Activated CD8-positive, alpha-beta memory T cell treated with anti-CD3 and anti-CD28 coated beads, Interleukin-2, amount 10 ng/mL, durations not matched to agents 7 days and 5 days (primary cell): ENCODE measurements at regions not wholly inside any gene's neighbourhood (a gene's known extent, or its start where the extent isn't known, plus 50 kb on each side); places are given as distances from the start of the nearest gene placed in this dataset.

Experiments
- ATAC-seq: fragments of 150-1000 bp; cut with Tn5 transposase; one replicate; pipeline ENCODE4 v1.10.0; 2021; ENCODE audit warnings: moderate library complexity
- CTCF ChIA-PET: fragments of 350-600 bp; sonication (Branson Sonifier 250); formaldehyde crosslinking; loops from one replicate; lab custom pipeline; 2021; ENCODE audit warnings: antibody characterized with exemption; lab: Charles Lee
- DNase-seq: peaks from one replicate; pipeline ENCODE4 v3.0.0-alpha.2; 2020
- H3K27ac Mint-ChIP-seq: one replicate; pipeline ENCODE4 v1.8.0; 2021; ENCODE audit warnings: mild to moderate bottlenecking, mixed read lengths
- H3K27me3 Mint-ChIP-seq: one replicate; pipeline ENCODE4 v1.8.0; 2021; ENCODE audit warnings: mixed read lengths
- H3K36me3 Mint-ChIP-seq: one replicate; pipeline ENCODE4 v1.8.0; 2021; ENCODE audit warnings: mild to moderate bottlenecking, mixed read lengths
- H3K4me1 Mint-ChIP-seq: one replicate; pipeline ENCODE4 v1.8.0; 2021; ENCODE audit warnings: mixed read lengths
- H3K4me3 Mint-ChIP-seq: one replicate; pipeline ENCODE4 v1.8.0; 2021; ENCODE audit warnings: mild to moderate bottlenecking, moderate library complexity, mixed read lengths
- H3K9me3 Mint-ChIP-seq: one replicate; pipeline ENCODE4 v1.8.0; 2022; ENCODE audit warnings: low read depth, mixed read lengths

DNA sequence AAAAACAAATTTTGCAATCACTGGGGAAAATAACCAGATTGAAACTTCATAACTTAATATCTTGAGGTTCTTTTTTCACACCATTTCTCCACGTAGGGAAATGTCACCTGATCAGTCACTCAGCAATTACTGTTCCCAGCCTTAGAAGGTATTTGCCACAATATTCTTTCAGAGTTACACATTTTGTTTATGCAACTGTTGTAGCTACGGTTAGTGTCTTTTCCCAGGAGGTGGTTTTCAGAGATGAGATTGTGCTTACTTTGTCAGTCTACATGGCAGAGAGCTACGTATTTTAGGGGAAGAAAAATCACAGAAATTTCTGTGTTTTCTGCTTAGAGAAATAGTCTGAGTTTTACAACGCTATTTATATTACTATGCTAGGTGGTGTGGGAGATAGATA, 792.8 kb upstream of the B3GALT2 start:
- H3K27ac Mint-ChIP-seq = no peak overlapping the region
- H3K9me3 Mint-ChIP-seq = no peaks in the 10 kb centered on the region
- no peaks in the 10 kb centered on the region for H3K36me3 Mint-ChIP-seq
- no peaks in the 10 kb centered on the region for H3K27me3 Mint-ChIP-seq
- CTCF ChIA-PET = no interaction called here
- ATAC-seq = no peak
- no peaks in the 10 kb centered on the region for H3K4me1 Mint-ChIP-seq
- no peak overlapping the region for H3K4me3 Mint-ChIP-seq
- no peak for DNase-seq

DNA sequence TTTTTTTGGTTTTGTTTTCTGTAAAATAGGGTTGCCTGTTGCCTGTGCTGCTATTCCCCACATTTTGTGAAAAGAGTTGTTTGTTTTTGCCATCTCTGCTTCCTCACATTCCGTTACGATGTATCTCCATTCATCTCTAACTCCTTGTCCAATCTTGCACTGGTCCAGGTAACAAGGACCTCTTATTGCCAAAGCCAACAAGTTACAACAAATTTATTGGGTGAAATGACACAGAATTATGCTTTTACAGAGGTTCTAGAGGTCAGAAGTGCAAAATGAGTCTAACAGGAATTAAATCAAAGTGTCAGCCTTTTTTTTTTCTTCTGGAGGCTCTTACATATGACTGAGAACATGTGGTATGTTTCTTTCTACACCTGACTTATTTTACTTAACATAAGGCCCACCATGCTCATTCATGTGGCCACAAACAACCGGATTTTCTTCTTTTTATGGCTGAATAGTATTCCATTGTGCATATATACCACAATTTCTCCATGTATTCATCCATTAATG, 787.9 kb upstream of the B3GALT2 start:
- CTCF ChIA-PET = no interaction called here
- Mint-ChIP-seq H3K36me3 (no peaks in the 10 kb centered on the region), H3K27ac (no peak overlapping the region), H3K27me3 (no peaks in the 10 kb centered on the region), H3K9me3 (peaks cover 2% of the 10 kb centered on the region), H3K4me3 (no peak overlapping the region), H3K4me1 (no peaks in the 10 kb centered on the region)
- no peak for ATAC-seq
- no peak for DNase-seq

DNA sequence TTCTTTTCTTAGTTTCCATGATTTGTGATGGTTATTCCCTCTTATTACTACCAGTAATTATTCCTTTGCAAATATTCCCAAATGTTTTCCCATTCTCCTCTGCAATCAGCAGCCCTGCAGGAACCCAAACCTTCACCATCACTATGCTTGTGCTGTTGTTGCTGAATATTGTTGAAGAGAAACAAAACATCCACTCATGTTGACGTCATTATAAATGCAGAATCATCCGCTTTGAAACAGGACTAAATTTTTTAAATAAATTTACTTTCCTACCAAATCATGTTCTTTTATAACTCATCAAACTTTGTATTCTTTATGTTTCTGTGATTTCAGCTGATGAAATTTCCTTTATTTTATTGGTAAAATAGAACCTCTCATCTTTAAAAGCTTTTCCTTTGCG, 787.0 kb upstream of the B3GALT2 start:
- no peak overlapping the region for H3K27ac Mint-ChIP-seq
- H3K27me3 Mint-ChIP-seq = no peaks in the 10 kb centered on the region
- H3K9me3 Mint-ChIP-seq = peaks cover 2% of the 10 kb centered on the region
- no peak overlapping the region for H3K4me3 Mint-ChIP-seq
- no peak for ATAC-seq
- H3K4me1 Mint-ChIP-seq = no peaks in the 10 kb centered on the region
- H3K36me3 Mint-ChIP-seq = no peaks in the 10 kb centered on the region
- no peak for DNase-seq
- CTCF ChIA-PET = no interaction called here

DNA sequence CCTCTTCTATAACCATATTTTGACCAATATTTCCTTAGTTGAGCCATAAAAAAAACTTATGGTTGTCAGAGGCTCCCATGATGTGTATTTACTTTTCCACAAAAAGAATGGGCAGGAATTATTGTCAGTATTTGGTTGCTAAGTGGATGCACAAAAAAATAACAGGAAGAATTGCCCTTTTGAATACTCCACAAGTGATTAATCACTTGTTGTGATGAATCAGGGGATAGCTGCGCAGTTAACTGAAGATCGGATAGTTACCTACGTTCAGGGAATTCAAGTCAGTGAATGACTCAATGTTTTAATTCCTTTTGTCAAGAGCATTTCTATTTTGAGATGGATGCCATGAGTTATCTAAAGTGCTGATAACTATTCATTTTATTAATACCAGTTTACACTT, 785.2 kb upstream of the B3GALT2 start:
- Mint-ChIP-seq H3K36me3 (no peaks in the 10 kb centered on the region), H3K4me3 (no peak overlapping the region), H3K27me3 (no peaks in the 10 kb centered on the region), H3K4me1 (no peaks in the 10 kb centered on the region), H3K9me3 (peaks cover 2% of the 10 kb centered on the region), H3K27ac (no peak overlapping the region)
- CTCF ChIA-PET = no interaction called here
- DNase-seq (no peak), ATAC-seq (no peak)

DNA sequence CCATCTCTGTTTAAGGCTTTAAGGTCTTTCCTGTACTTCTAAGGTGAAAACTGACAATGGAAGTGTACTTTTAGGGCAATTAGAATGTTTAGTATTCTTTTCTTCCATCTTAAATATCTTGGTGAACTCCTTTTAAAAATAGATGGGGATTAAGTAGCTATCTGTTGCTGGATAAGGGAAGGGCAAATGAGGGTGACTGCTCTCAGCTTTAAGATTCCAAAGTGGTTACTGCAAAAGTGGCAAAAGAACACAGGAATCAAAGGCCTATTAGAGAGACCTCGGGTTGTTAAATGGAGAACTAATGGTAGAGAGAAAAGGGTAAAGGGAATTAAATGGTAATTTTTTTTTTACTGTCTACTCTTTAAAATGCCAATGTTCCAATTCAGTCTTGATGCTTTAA, 774.1 kb upstream of the B3GALT2 start:
- Mint-ChIP-seq H3K4me1 (no peaks in the 10 kb centered on the region), H3K9me3 (peaks cover 2% of the 10 kb centered on the region), H3K4me3 (no peak overlapping the region), H3K27me3 (no peaks in the 10 kb centered on the region), H3K36me3 (no peaks in the 10 kb centered on the region), H3K27ac (no peak overlapping the region)
- ATAC-seq (no peak), DNase-seq (no peak)
- CTCF ChIA-PET = no interaction called here

DNA sequence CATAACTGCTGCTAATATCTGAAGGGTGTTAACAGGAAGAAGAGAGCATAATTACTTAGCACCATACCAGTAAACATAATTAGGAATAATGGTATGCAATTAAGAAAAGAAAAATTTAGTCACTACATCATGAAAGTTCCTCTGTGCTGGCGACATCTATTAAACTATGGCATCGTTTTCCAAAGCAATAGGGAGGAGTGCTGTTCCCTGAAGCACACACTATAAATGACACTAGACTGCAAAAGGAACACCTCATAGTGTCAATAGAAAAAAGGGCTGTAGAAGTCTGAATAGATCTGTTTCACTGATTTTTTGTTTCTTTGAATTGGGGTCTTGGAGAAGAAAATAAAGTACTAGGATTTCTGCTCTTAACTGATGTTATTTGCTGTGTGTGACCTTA, 773.6 kb upstream of the B3GALT2 start:
- CTCF ChIA-PET = no interaction called here
- no peak overlapping the region for H3K27ac Mint-ChIP-seq
- H3K4me1 Mint-ChIP-seq = no peaks in the 10 kb centered on the region
- no peaks in the 10 kb centered on the region for H3K36me3 Mint-ChIP-seq
- ATAC-seq = no peak
- H3K27me3 Mint-ChIP-seq = no peaks in the 10 kb centered on the region
- peaks cover 2% of the 10 kb centered on the region for H3K9me3 Mint-ChIP-seq
- no peak overlapping the region for H3K4me3 Mint-ChIP-seq
- DNase-seq = no peak

DNA sequence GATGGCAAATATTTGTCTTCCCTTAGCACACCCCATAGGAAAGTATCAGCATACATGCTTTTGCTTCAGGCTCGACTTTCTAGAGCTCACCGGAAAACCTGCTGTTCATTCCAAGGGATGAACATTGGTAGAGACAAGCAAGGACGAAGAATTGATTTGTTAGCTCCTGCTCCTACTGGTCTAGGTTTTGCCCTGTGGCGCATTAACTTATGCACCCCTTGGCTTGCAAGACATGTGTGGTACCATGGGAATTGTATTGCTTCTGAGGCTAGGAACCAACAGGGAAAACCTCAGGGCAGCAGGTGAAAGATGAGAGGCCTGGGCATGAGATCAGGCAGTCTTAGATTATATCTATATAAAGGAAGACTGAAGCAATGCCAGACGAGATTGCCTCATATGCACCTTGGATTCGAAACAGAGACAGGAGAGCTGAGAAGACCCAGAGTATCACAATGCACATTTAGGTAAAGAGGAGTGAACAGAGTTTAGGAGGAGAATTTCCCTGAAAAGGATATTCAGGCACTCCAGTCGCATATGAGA, 771.2 kb upstream of the B3GALT2 start:
- no peak for ATAC-seq
- H3K27ac Mint-ChIP-seq = no peak overlapping the region
- CTCF ChIA-PET = no interaction called here
- no peaks in the 10 kb centered on the region for H3K4me1 Mint-ChIP-seq
- H3K4me3 Mint-ChIP-seq = no peak overlapping the region
- H3K36me3 Mint-ChIP-seq = no peaks in the 10 kb centered on the region
- peaks cover 2% of the 10 kb centered on the region for H3K9me3 Mint-ChIP-seq
- no peak for DNase-seq
- H3K27me3 Mint-ChIP-seq = no peaks in the 10 kb centered on the region

DNA sequence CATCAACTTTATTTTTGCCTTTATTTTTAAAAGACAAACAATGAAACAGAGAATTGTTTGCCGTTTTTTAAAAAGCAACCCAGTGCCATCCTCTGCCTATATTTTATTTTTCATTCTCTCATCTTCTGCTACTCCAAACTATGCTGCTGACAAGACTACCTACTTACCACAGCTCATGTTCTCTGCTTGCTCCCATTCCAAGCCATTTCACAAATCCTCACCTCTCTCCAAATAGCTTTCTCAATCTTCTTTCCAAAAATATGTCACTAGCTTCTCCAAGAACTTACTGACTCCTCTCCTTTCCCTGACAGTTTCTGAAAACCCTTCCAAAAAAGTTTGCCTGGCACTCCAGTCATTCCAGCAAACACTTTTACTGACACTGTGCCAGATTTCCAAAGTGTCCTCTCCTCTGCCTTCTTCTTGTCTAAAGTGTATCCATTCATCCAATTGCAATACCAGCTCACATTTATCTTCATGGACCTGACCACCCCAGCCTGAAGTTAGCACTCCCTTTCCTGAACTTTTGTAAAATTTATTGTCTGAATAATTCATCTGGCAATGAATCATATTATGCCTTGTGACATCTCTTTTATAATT, 766.5 kb upstream of the B3GALT2 start:
- Mint-ChIP-seq H3K27me3 (no peaks in the 10 kb centered on the region), H3K27ac (no peak overlapping the region), H3K9me3 (peaks cover 2% of the 10 kb centered on the region), H3K4me3 (no peak overlapping the region), H3K4me1 (no peaks in the 10 kb centered on the region), H3K36me3 (no peaks in the 10 kb centered on the region)
- no peak for DNase-seq
- no peak for ATAC-seq
- CTCF ChIA-PET = no interaction called here

DNA sequence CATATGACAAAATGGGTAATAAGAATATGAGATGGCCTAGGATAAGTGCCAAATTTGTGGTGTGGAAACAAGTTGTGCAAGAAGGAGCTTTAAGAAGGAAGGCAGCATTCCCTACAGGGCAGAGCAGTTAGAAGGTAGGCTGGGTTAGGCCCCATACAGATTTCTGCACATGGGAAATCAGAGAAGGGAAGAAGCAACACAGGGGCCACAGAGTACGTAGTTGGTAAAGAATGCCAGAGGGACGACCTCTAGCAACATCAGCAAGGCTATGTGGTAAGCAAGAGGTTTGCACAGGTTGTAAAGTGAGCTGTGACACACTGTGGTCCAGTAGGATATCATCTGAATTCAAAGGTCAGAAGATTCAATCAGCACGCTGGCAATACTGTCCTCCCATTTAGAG, 765.6 kb upstream of the B3GALT2 start:
- H3K4me1 Mint-ChIP-seq = no peaks in the 10 kb centered on the region
- no peaks in the 10 kb centered on the region for H3K36me3 Mint-ChIP-seq
- no peak overlapping the region for H3K27ac Mint-ChIP-seq
- DNase-seq (no peak), ATAC-seq (no peak)
- CTCF ChIA-PET = no interaction called here
- no peaks in the 10 kb centered on the region for H3K9me3 Mint-ChIP-seq
- no peaks in the 10 kb centered on the region for H3K27me3 Mint-ChIP-seq
- H3K4me3 Mint-ChIP-seq = no peak overlapping the region

DNA sequence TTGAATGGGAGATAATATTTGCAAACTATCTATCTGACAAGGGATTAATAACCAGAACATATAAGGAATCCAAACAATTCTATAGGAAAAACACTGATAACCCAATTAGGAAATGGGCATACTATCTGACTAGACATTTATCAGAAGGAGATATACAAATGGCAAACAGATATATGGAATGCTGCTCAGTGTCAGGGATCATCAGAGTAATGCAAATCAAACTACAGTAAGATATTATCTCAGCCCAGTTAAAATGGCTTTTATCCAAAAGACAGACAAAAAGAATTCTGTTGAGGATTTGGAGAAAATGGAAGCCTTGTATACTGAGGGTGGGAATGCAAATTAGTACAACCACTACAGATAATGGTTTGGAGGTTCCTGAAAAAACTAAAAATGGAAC, 758.0 kb upstream of the B3GALT2 start:
- H3K27ac Mint-ChIP-seq = no peak overlapping the region

DNA sequence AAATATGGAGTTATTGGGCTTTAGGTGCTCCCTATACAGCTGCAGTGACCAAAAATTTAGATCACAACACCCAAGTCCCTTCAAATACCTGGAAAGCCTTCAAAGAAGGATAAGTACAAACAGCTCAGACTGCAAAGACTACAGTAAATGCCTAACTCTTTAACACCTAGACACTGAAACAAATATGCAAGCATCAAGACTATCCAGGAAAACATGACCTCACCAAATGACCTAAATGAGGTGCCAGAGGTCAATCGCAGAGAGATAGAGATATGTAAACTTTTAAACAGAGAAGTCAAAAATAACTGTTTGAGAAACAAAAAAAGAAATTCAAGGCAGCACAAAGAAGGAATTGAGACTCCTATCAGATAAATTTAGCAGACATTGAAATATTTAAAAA, 753.8 kb upstream of the B3GALT2 start:
- DNase-seq (no peak), ATAC-seq (no peak)
- no peak overlapping the region for H3K27ac Mint-ChIP-seq
- H3K9me3 Mint-ChIP-seq = no peaks in the 10 kb centered on the region
- no peaks in the 10 kb centered on the region for H3K4me1 Mint-ChIP-seq
- H3K4me3 Mint-ChIP-seq = no peak overlapping the region
- CTCF ChIA-PET = no interaction called here
- no peaks in the 10 kb centered on the region for H3K27me3 Mint-ChIP-seq
- peaks cover 2% of the 10 kb centered on the region for H3K36me3 Mint-ChIP-seq

More for the DNA sequence above, 758.0 kb upstream of the B3GALT2 start:
- ATAC-seq = no peak
- H3K4me3 Mint-ChIP-seq = no peak overlapping the region
- no peak for DNase-seq
- no peaks in the 10 kb centered on the region for H3K4me1 Mint-ChIP-seq
- H3K36me3 Mint-ChIP-seq = no peaks in the 10 kb centered on the region
- no peaks in the 10 kb centered on the region for H3K9me3 Mint-ChIP-seq
- CTCF ChIA-PET = no interaction called here
- no peaks in the 10 kb centered on the region for H3K27me3 Mint-ChIP-seq

DNA sequence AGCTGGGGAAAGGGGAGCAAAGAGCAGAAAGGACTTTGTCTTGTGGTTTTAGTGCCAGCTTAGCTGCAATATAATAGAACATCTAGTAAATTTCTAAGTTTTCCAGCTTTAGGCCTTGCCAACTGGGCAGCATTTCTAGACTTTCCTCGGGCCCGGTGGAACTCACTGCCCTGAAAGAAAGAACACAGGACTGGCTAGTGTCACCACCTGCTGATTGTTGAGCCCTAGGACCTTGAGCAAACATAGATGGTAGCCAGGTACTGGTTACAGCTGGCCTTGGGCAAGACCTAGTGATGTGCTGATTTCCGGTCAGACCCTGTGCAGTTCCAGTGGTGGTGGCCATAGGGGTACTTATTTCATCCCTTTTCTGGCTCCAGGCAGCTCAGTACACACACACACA, 753.2 kb upstream of the B3GALT2 start:
- Mint-ChIP-seq H3K4me3 (no peak overlapping the region), H3K9me3 (no peaks in the 10 kb centered on the region), H3K36me3 (peaks cover 2% of the 10 kb centered on the region), H3K4me1 (no peaks in the 10 kb centered on the region), H3K27me3 (no peaks in the 10 kb centered on the region), H3K27ac (no peak overlapping the region)
- no peak for ATAC-seq
- no peak for DNase-seq
- CTCF ChIA-PET = no interaction called here

DNA sequence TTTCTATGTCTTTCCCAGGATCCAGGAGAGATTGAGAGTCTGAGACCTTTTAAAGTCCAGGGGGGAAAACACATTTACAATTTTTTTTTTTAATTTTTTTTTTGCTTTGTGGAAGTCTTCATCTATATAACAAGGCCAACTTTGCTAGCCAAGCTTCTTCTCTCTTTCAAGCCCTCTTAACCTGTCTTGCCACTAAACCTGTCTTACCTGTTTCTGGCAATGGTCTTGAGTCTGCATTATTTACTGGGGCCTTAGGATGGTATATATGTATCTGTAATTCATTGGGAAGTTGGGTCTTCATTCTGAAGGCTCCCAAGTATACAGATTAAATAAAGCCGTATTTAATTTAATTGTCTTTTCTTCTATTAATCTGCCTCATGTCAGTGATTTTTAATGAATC, 750.9 kb upstream of the B3GALT2 start:
- no peak overlapping the region for H3K27ac Mint-ChIP-seq

DNA sequence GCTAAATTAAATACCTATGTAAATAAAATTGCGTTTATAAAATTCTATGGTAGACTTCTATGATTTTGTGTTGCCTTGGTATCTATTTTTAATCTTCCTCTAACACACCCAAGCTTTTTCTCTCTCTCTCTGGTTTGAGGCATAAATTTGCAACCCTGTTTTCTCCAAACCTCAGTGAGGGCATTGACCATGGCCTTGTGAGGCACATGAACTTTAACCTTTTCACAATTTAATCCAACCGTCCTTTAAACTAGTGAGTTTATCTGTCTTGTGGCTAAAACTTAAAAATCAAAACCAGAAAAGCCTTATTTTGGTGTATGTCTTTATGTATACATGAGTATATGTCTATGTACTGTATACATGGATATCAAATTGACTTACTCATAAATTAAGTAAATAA, 746.6 kb upstream of the B3GALT2 start:
- ATAC-seq (no peak), DNase-seq (no peak)
- H3K36me3 Mint-ChIP-seq = peaks cover 2% of the 10 kb centered on the region
- no peak overlapping the region for H3K27ac Mint-ChIP-seq
- CTCF ChIA-PET = no interaction called here
- no peaks in the 10 kb centered on the region for H3K4me1 Mint-ChIP-seq
- no peaks in the 10 kb centered on the region for H3K27me3 Mint-ChIP-seq
- H3K9me3 Mint-ChIP-seq = no peaks in the 10 kb centered on the region
- no peak overlapping the region for H3K4me3 Mint-ChIP-seq

More for the DNA sequence above, 750.9 kb upstream of the B3GALT2 start:
- CTCF ChIA-PET = no interaction called here
- no peaks in the 10 kb centered on the region for H3K4me1 Mint-ChIP-seq
- DNase-seq (no peak), ATAC-seq (no peak)
- H3K9me3 Mint-ChIP-seq = no peaks in the 10 kb centered on the region
- peaks cover 2% of the 10 kb centered on the region for H3K36me3 Mint-ChIP-seq
- H3K4me3 Mint-ChIP-seq = no peak overlapping the region
- H3K27me3 Mint-ChIP-seq = no peaks in the 10 kb centered on the region
